ENCODE measurements at regions not wholly inside any gene's neighbourhood (a gene's known extent, or its start where the extent isn't known, plus 50 kb on each side); places are given as distances from the start of the nearest gene placed in this dataset.

DNA sequence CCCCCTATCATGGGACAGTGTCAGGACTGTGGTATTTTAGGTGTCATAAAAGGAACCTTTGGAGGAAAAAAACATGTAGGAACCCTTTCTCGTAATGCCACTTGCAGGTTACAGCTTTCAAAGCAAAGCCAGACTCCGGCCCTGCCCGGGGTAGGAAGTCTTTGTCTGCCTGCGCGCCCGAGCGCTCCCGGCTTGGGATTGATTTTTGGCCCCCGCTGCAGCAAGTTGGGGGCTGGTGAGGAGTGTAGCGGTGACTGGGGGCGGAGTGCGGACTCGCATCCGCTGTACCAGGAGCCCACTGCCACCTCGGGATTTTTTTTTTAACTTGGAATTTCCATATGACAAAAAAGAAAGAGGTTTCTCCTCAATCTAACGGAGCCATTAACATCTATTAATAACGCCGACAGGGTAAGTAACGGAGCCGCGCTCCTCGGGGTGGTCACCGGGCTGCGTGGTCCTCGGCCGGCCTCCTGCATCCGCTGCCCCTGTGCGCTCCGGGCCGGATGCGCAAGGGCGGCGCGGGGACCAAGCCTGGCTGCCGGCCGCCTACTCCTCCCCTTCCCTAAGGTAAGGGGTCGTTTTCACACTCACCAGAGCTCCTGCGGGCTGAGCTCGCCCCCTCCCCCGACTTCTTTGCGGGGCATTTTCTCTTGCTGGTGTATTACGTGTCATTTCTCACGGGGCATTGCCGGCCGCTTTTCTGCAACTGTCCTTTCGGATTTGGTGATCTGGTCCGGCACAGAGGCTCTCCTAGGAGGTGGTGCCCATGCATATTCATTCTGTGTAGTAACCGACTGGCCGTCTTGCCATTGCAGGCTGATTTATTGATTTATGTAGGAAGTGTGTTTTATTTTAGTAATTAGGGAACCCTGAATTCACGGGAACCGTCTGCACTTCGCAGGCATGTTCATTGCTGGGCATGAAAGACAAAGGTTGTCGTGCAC lies 219.8 kb upstream of the TOPAZ1 start:
- Histone ChIP-seq H3K4me3 (peak overlapping the region in 2 of 4 donors; percentile 14 to 45), H3K9me3 (no peaks in the 10 kb centered on the region), H3K4me1 (peaks cover 0 to 10% (median 7%) of the 10 kb centered on the region in 3 donors), H3K27me3 (peaks cover 12 to 93% (median 13%) of the 10 kb centered on the region in 4 donors), H3K27ac (no peak overlapping the region), H3K36me3 (no peaks in the 10 kb centered on the region)
- no peak for DNase-seq
- TF ChIP-seq, protein P1, sequence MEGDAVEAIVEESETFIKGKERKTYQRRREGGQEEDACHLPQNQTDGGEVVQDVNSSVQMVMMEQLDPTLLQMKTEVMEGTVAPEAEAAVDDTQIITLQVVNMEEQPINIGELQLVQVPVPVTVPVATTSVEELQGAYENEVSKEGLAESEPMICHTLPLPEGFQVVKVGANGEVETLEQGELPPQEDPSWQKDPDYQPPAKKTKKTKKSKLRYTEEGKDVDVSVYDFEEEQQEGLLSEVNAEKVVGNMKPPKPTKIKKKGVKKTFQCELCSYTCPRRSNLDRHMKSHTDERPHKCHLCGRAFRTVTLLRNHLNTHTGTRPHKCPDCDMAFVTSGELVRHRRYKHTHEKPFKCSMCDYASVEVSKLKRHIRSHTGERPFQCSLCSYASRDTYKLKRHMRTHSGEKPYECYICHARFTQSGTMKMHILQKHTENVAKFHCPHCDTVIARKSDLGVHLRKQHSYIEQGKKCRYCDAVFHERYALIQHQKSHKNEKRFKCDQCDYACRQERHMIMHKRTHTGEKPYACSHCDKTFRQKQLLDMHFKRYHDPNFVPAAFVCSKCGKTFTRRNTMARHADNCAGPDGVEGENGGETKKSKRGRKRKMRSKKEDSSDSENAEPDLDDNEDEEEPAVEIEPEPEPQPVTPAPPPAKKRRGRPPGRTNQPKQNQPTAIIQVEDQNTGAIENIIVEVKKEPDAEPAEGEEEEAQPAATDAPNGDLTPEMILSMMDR (IDR thresholded peaks at IDR 0.05) = no peak
- TF ChIP-seq POLR2A (IDR thresholded peaks at IDR 0.05) = no peak
- intact Hi-C loops (cut with DNase I) = no loop called here
- 6 to 11% methylated on average over 33 to 44 of the region's 53 CpGs for WGBS, 2 donors

DNA sequence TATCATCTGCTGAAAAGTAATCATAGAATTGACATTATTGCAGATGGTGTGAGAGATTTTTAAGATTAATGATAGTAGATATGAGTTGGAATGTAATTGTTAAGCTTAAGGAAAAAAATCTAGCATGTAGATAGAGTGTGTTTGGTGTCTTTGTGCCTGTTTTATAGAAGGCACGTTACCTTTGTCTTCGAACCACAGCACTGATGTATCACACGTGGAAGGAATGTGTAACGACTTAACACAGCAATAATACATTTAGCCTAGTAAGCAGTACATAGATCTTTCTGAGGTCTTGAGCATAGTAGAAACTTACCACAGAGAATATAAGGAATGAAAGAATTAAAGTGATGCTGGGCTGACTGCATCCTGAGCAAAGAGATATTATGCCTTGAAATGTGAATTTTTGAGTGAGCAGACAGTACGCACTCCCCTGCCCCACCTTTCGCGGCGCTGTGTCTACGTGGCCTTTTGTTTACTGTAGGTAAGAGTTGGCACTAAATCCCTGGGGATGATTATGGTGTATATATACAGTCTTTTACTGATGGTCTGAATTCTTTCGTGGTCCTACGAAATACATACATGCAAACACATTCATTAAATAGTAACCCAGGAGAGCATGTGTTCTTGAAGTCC lies 217.6 kb upstream of the TOPAZ1 start:
- DNase-seq = no peak
- TF ChIP-seq, protein P1 (IDR thresholded peaks at IDR 0.05) = no peak
- no peak for TF ChIP-seq POLR2A (IDR thresholded peaks at IDR 0.05)
- intact Hi-C loops (cut with DNase I) = no loop called here
- Histone ChIP-seq H3K27ac (no peak overlapping the region), H3K36me3 (no peaks in the 10 kb centered on the region), H3K4me3 (no peak overlapping the region), H3K27me3 (peaks cover 12 to 97% (median 13%) of the 10 kb centered on the region in 4 donors), H3K4me1 (peaks cover 0 to 10% (median 7%) of the 10 kb centered on the region in 3 donors), H3K9me3 (no peaks in the 10 kb centered on the region)
- WGBS, 2 donors = 85 to 93% methylated on average over 11 of the region's 11 CpGs

DNA sequence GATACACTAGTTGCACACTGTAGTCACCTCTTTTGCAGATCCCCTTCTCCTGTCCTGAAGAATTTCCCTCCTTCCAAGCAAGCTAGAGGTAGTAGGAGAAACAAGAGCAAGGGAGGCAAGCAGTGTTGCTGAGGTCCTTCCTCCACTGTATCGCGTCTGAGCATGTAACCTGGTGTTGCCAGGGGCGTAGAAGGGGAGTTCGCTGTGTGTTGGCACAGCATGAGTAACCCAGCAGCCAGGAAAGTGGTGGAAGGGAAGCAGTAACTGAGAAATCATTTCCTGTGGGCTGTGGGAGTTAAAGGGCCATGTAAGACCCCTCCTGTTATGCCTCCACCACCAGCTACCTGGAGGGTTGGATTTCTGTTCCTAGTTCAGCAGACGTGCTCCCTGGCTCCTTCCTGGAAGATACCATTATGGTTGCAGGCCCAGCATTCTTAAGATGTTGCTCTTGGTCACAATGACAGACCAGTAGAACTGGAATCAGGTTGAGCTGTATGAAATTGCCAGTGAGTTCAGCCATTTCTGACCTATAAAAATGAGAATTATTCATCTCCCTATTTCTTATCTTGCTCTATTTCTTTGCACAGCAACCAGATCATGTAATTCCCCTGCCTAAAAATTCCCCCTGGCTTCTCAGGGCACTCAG lies 215.3 kb upstream of the TOPAZ1 start:
- 23 to 28% methylated on average over 5 of the region's 5 CpGs for WGBS, 2 donors
- no peaks in the 10 kb centered on the region for H3K9me3 ChIP-seq
- peaks cover 8 to 84% (median 11%) of the 10 kb centered on the region in 4 donors for H3K27me3 ChIP-seq
- intact Hi-C loops (cut with DNase I) = no loop called here
- H3K4me1 ChIP-seq = peaks cover 0 to 10% (median 7%) of the 10 kb centered on the region in 3 donors
- no peak overlapping the region for H3K4me3 ChIP-seq
- no peaks in the 10 kb centered on the region for H3K36me3 ChIP-seq
- no peak overlapping the region for H3K27ac ChIP-seq
- TF ChIP-seq POLR2A (IDR thresholded peaks at IDR 0.05) = no peak
- TF ChIP-seq, protein P1 (IDR thresholded peaks at IDR 0.05) = no peak
- no peak for DNase-seq

DNA sequence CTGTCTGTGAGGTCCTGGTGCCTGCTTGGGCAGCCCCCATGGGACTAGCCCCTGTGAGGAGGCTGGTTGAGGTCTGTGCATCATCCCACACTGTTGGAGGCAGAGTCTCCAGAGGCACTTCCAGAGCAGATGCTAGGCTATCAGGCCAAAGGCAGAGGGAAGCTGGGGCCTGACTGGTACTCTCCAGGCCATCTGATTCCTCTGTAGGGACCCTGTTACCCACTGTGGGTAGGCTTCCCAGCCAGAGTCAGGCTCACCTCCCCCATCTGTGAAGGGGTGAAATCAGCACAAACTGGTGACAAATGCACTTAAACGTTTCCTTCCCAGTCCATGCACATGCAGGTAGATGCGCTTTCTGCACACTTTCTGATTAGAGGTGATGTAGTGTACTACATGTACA lies 212.6 kb upstream of the TOPAZ1 start:
- H3K27me3 ChIP-seq = peaks cover 0 to 62% (median 0%) of the 10 kb centered on the region in 4 donors
- intact Hi-C loops (cut with DNase I) = no loop called here
- H3K9me3 ChIP-seq = no peaks in the 10 kb centered on the region
- no peak overlapping the region for H3K27ac ChIP-seq
- H3K4me1 ChIP-seq = no peaks in the 10 kb centered on the region
- 84 to 100% methylated on average over 2 of the region's 2 CpGs for WGBS, 2 donors
- no peaks in the 10 kb centered on the region for H3K36me3 ChIP-seq
- DNase-seq = no peak
- no peak overlapping the region for H3K4me3 ChIP-seq
- TF ChIP-seq, protein P1 (IDR thresholded peaks at IDR 0.05) = no peak
- no peak for TF ChIP-seq POLR2A (IDR thresholded peaks at IDR 0.05)
